OCI-M1 (cell line): ENCODE measurements at regions not wholly inside any gene's neighbourhood (a gene's known extent, or its start where the extent isn't known, plus 50 kb on each side); places are given as distances from the start of the nearest gene placed in this dataset.
A peak's percentile ranks its signal among the peaks of the same experiment; 100 is the strongest.

ENCODE experiments used
- DNase-seq: peaks from one replicate; lab custom pipeline; 2025; lab: John Stamatoyannopoulos, UW

DNA sequence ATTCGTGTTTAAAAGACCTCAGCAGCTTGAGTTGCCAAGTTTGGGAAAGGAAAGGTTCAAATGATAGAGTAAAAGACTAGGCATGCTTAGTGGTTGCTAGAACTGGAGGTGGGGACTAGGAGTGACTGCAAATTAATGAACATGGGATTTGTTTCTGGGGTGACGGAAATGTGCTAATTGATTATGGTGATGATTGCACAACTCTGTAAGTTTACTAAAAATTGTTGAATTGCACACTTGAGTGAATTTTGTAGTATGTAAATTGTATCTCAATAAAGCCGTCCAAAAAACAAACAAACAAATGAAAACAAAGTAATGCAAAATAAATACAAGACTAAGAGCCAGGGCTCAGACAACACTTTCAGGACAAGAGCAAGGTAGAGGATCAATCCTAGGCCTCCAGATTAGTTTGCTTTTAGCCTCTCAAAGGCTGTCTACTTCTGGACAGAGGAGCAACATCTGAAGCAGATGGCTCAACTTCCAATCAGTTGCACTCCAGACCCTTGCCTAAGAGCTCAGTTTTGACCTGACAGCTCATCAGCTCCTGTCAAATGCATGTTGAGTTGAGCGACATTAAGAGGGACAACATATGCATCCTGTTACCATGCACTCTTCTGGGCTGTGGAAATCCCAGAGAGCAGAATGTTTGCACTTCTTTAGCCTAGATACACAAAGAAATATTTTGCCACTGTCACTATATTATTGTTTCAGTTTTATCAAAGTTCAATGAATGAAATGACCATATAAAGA is 111.2 kb upstream of the ASIC2 start:
- no peak for DNase-seq

DNA sequence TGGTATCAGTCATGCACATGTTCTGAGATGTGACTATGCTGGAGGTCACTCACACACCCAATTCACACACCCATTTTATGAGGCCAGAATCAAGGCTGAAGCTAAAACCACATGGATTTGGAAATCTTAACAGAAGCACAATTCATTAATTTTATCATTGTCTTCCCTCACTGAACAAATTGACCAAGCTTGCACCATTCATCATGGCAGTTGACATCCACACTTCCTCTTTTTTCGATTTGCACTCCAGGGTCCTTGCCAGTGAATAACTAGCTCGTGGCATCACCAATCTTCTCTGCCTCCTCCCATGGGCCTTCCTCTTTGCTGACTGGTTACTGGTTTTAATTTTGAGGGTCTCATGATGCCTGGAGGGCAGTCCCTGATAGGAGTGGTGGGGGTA is 123.0 kb upstream of the ASIC2 start:
- DNase-seq: peak; percentile 22

DNA sequence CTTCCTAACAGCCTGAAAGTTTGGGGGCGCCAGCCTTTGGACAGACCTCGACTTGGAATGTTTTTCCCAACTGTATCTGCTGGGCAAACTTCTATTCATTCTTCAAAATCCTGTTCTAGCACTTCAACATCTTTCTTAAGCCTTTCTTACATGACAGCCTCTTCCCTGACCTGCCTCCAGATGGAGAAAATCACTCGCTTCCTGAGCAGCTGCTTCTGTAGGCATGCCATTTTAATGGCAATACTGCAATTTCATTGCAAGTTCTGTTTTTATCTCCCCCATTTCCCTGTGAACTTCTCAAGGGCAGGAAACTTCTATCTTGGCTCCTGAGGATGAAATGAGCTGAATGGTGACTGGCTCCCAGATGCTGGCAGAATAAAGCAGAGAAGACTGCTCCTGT is 128.8 kb upstream of the ASIC2 start:
- DNase-seq: no peak

DNA sequence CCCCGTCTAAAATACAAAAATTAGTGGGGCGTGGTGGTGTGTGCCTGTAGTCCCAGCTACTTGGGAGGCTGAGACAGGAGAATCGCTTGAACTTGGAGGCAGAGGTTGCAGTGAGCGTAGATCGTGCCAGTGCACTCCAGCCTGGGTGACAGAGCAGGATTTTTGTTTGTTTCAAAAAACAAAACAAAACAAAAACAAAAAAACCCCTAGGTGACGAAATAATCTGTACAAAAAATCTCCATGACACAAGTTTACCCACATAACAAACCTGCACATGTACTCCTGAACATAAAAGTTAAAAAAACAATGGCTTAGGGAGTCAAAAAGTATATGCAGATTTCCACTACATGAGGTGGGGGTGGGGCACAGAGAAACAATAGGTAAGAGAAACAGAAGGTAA is 140.5 kb upstream of the ASIC2 start:
- DNase-seq: no peak

DNA sequence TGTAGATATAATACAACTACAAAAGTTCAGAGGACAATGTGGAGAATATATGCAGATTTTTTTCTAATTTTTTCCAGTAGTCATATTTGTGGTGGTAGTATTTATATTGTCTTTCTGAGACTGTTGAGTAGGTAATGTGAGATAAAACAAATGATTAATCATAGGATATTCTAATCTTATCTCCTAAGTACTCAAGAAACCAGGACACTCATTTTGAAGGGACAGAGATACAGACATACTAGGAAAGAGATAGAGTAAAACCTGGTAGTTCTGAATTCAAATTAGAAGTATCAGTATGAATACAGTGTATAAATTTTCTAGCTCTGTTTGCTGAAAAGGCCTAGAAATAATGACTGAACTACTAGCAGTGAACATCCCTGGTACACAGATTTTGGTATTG is 141.7 kb upstream of the ASIC2 start:
- no peak for DNase-seq

DNA sequence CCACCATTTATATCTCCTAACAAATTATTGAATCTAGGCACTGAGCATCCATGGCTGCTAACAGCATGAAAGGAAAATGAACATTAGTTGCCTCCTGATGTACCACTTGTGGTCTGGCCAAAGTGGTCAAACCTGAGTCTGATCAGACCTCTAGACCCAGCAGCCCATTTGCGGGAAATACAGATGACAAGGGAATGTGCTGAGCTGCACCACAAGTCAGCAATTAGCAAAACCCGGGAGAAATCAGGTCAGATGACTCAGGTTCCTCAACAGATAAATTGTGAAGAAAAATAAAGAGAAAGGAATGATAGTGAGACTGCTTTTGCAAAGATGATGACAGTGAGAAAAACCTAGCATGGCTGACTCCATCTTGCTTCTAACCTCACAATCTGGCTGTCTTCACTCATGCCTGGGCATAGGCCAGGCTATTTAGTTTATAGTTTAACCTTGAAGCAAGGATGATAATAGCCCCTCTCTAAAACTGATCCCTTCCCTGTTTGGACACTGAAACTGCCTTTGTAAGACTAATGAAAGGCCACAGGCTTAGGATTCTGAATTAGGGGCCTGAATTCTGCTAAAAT is 142.7 kb upstream of the ASIC2 start:
- no peak for DNase-seq

DNA sequence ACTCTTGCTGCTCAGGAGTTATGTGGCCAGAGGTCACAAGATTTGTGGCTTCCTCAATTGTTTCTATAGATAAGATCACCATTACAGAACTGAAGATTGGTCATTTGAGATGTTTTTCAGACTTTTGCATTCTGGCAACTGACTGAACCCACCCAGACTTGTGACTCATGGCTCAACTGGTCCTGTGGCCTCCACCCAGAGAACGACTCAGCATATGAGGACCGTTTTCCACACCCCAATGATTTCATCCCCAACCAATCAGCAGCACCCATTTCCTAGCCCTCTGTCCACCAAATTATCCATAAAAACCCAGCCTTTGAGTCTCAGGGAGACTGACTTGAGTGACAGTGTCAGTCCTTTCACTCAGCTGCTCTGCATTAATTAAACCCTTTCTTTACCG is 143.2 kb upstream of the ASIC2 start:
- no peak for DNase-seq

DNA sequence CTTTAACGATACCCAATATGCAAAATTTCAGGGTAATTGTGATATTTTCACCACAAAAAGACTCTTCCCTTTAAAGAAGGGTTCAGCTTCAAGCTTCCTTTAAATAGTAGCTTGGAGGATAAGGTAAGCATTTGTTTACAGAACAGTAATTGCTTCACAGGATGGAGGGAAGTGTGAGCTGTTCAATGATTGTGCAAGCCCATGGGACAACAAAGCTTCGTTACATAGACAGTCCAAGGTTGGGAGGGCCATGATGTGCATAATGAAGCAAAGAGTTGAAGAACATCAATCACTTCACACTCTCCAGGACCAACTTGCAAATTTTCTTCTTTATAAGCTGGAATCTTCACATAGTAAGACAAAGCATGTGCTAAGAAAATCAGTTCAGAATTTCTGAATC is 145.0 kb upstream of the ASIC2 start:
- DNase-seq: no peak

DNA sequence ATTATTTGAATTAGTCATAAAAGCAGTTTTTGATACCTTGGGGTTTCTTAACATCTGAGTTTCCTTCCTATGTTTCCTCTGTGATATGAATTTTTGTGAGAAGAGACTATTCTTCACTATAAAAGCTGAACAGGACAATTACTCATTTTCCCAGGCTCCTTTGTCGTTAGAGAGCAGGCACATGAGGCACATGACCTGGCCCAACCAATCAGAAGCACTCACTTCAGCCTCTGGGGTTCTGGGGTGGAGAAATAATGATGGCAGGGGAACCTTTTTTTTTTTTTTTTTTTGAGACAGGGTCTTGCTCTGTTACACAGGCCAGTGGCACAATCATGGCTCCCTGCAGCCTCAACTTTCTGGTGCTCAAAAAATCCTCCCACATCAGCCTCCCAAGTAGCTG is 145.5 kb upstream of the ASIC2 start:
- no peak for DNase-seq

DNA sequence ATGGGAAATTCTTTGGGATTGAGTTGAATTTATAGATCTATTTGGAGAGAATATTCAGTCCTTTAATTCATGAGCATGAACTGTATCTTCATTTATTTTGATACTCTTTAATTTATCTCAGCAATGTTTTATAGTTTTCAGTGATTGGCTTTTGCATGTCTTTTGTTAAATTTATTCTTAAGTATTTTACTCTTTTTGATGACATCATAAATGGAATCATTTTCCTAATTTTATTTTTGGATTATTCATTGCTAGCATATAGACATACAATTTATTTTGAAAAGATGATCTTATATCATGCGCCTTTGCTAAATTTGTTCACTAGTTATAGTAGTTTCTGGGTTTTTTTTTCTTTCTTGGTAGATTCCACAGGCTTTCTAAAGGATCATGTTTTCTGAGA is 149.2 kb upstream of the ASIC2 start:
- DNase-seq: no peak

DNA sequence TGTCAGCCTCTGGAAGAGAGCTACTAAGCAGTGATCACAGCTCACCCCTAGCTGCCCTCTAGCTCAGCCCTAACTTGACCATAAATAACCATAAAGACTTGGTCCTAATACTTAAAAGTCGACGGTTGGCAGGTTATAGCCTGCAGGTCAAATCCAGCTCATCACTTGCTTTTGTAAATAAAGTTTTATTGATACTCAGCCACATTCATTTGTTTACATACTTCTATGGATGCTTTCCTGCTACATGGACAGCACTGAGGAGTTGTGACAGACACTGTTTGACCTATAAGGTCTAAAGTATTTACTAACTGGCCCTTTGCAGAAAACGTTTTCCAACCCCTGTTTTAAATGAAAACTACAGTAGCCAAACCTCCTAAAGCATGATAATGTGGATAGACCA is 151.6 kb upstream of the ASIC2 start:
- no peak for DNase-seq

DNA sequence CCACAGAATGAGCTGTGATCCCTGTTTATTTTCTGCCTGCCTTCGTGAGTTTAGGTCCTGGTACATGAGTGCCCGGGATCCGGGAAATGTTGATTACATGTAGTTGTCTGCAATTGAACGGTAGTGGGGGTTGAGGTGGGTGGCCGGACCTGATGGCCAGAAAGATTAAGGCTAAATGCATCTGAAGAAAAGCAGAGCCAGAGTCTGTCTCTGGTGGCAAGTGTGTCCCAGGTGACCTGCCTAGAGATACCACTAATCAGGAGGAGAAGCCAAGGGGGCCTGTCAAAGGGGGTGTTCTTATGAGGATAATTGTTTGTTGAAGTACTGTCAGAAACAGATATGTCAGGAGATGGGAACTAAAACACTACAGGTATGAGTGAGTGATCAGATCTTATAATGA is 154.0 kb upstream of the ASIC2 start:
- DNase-seq: no peak

DNA sequence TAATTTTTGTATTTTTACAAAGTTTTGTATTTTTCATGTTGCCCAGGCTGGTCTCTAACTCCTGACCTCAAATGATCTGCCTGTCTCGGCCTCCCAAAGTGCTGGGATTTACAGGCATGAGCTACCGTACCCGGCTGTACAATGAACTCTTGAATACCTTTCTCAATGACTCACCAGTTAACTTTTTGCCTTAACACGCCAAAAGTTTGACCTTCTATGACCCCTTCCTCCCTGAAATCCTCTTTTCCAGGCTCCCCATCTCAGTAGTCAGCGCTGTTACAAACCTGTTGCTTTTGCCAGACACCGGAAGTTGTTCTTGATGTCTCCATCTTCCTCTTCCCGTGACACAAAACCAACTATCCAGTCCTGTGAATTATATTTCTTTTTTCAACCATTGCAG is 158.1 kb upstream of the ASIC2 start:
- no peak for DNase-seq

DNA sequence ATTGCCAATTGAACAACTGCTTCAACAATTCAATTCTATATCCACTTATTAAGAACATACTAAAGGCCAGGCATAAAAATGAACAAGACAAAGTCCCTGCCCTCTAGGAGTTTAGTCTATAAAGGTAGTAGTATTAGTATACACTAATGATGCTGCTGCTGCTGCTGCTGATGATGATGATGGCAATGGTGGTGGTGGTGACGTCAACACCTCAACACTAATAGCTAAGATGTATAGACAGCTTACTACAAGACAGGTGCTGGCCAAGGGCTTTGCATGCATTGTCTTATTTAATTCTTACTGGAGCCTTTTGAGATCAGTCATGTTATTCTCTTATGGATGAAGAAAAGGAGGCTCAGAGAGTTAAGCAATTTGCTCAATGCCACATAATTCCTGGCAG is 164.4 kb upstream of the ASIC2 start:
- no peak for DNase-seq

DNA sequence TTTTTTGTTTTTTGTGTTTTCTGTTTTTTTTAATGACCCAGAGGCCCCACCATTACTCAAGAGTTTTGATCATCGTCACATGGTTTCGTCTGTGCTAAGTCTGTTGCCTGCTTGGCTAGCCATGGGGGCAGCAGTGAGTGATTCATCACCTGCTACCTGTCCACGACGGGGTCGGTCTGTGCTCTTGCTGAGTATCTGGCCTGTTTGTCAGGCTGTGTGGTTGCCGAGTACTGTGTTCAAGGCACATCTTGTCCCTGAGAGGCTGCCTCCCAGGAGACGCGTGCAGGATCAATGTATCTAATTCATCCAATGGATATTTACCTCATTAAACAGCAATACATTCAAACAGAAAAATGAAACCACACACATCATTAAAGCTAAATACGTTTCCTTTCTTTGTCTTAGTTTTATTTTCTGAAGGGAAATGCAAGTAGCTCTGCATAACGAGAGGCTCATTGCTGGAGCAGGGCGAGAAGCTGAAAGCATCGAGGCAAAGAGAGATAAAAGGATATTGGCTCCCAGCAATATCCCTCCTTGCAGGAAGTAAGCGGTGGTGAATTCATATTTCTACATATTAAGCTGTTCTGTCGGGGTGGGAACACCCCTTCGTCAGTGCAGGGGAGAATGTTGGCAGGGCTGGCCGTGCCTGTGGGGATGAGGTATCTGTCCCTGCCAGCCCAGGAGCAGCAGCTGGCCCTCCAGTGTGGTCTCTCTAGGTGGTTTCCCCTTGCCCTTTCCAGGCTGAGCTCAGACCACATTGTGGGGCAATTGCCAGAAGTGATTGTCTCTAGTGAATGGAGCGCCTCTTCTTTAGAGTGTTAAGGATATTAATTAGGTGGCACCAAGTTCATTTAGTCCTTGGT is 166.2 kb upstream of the ASIC2 start:
- DNase-seq: no peak

DNA sequence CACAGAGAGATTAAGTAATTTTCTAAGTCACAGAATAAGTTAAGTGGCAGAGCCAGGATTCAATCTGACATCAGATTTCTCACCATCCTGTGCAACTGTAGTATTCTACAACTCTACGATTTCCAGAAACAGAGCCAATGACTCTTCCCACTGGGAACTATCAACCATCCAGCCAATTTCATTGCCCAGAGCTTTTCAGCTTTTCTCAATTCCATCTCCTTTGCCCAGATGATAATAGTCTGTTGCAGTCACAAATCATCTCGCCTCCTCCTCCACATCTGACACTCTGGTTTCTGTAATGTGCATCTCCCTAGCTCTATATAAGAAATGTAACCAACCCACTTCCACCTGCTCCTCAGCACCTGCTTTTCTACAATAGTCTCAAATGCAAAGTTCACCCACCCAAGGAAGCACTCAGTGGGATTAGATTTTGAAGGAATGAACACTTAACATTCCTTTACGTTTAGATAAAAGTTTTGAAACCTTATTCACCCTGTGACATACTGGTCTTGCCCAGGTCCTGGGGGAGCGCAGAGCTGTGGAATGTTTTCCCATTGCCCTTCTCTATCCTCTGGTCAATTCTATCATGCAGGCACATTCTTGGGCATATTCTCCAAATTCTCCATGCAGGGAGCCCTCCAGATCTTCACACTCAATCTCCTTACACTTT is 167.8 kb upstream of the ASIC2 start:
- no peak for DNase-seq

DNA sequence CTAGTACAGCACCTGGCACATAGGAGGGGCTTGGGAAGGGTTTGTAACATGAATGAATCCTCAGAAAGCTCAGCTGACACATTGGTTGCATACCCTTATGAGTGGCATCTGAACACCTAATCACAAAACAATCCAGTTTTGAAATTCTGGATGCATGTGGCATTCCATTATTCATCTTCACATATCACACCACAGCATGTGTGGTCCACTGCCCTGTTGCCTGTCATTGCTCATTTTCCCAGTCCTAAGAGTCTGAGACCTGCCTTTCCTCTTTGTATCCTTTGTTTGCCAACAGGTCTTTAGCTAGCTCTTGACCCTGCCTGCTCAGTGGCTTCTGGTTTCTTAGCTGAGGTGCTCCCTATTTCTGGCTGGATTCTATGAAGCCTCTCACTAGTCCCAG is 170.8 kb upstream of the ASIC2 start:
- DNase-seq: no peak

DNA sequence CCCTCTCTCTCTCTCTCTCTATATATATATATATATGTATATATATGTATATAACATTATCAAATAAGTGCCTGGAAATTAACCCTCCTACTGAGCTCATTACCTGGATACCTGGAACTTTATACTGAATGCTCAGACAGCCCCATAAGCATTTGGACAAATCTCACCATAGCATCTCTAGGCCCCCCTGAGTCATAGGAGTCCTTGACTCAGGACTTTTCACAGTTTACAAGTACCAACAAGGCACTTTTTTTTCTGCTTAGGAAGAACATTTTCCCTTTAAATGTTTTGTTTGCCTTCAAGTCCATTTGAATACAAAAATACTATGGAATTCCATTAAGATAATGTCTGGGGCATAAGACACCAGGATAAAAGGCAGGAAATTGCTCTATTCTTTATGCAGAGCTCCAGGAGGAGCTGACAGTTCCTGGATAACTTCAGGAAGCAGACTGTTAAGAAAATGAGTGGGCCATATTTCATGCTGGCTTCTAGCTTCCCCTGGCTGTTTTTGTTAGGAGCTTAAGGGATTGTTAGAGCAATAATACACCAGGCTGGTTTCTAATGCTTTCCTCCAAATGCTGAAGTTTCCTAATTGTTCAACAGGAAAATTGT is 171.7 kb upstream of the ASIC2 start:
- no peak for DNase-seq

DNA sequence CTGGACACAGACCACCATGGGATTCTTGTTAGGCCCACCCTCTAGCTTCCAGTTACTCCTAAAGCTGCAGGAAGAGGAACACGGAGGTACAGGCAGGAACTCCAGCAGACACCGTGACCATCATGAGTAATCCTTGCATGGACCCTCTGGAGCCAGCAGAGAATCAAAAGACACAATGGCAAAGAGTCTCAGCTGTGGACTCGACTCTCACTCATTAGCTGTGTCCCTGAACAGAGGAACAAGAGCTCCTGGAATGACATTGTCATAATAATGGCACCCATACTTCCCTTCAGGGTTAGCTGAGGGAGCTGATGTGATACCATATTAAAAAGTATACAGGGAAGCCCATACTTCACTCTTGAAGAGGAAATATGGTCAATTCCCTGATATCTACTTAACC is 176.3 kb upstream of the ASIC2 start:
- no peak for DNase-seq

DNA sequence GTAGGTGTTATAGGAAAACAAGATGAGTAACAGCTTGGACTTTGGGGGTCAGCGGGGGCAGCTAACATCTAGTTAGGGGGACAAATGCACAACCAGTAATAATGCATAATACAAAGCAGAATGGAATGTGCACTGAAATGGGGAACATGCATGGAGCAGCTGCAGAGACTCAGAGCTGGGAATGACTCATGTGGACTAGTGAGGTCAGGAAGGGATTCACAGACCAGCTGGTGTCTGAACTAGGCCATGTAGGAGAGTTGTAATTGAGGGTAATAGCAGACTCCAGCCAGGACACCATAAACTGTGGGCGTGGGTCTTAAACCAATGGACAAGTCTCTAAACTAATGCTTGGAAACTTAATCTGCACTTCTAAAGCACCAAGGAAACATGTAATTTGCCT is 176.8 kb upstream of the ASIC2 start:
- no peak for DNase-seq

DNA sequence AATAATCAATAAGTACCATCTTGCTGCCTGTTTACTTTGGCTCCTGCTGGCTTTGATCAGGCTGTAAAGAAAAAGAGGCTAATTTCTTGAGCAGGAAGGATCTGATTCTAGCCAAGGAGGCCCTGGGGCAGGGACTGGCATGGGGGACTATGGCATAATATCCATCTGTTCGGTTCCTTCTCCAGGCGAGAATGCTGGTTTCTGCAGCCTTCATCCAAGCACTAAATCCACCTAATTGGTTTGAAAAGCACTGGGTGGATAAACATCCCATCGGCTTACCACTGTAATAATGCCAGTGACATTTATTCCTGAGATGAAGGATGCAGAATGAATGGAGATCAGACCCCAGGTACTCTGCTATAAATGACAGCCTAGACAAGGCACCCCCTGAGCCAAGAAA is 180.0 kb upstream of the ASIC2 start:
- DNase-seq: no peak

DNA sequence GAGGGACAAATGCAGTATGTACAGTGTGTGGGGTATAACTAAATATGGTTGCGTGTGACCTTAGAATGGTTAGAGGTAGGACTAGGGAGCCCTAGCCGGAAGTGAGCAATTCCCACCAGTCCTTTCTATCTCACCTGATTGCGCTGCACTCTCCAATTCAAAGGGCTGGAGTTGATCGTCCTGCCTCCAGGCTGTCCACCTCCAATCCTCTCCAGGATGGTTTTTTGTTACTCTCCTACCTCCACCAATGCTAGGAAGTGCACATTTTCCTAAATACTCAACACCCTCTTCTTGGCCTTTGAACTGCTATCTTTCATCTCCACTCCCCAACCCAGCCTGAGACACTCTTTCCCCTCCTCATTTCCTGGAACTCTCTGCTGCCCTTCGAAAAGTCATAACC is 181.7 kb upstream of the ASIC2 start:
- DNase-seq: no peak
